D341Med (cell line): ENCODE measurements at regions not wholly inside any gene's neighbourhood (a gene's known extent, or its start where the extent isn't known, plus 50 kb on each side); places are given as distances from the start of the nearest gene placed in this dataset.
A peak's percentile ranks its signal among the peaks of the same experiment; 100 is the strongest.
"Not testable (repeated sequence)": the region's sequence is repeated elsewhere in the genome, so short reads cannot be mapped to it uniquely, and the experiment has no call there.

Experiments
- DNase-seq: peaks from one replicate; pipeline ENCODE4 v3.0.0; 2012; ENCODE audit warnings: low spot score

- peak; percentile 63 for DNase-seq
Measured at GRCh38 chr4:133320576-133321170, 171.6 kb downstream of the PCDH10 start.

GRCh38 chr4:133316909-133317308, 167.8 kb downstream of the PCDH10 start:
- DNase-seq, result no peak

- no peak for DNase-seq
Measured at GRCh38 chr4:133314991-133315390, 165.9 kb downstream of the PCDH10 start.

GRCh38 chr4:133287396-133287795, 138.3 kb downstream of the PCDH10 start:
- no peak for DNase-seq

GRCh38 chr4:133278591-133278990, 129.5 kb downstream of the PCDH10 start:
- DNase-seq, result no peak

- DNase-seq, result not testable (repeated sequence)
Measured at GRCh38 chr4:133277940-133278339, 128.8 kb downstream of the PCDH10 start.

- DNase-seq, result no peak
Measured at GRCh38 chr4:133275246-133275645, 126.2 kb downstream of the PCDH10 start.

GRCh38 chr4:133273401-133273800, 124.3 kb downstream of the PCDH10 start:
- DNase-seq, result no peak

GRCh38 chr4:133270021-133270570, 121.0 kb downstream of the PCDH10 start:
- DNase-seq, result no peak

GRCh38 chr4:133268205-133268604, 119.1 kb downstream of the PCDH10 start:
- DNase-seq, result no peak

- DNase-seq, result not testable (repeated sequence)
Measured at GRCh38 chr4:133267506-133267905, 118.4 kb downstream of the PCDH10 start.

GRCh38 chr4:133266966-133267365, 117.9 kb downstream of the PCDH10 start:
- DNase-seq, result not testable (repeated sequence)

GRCh38 chr4:133264251-133264650, 115.2 kb downstream of the PCDH10 start:
- not testable (repeated sequence) for DNase-seq

- no peak for DNase-seq
Measured at GRCh38 chr4:133263104-133263503, 114.0 kb downstream of the PCDH10 start.

- DNase-seq, result no peak
Measured at GRCh38 chr4:133247861-133248260, 98.8 kb downstream of the PCDH10 start.

GRCh38 chr4:133245226-133245625, 96.1 kb downstream of the PCDH10 start:
- DNase-seq, result no peak
